ENCODE measurements at regions not wholly inside any gene's neighbourhood (a gene's known extent, or its start where the extent isn't known, plus 50 kb on each side); places are given as distances from the start of the nearest gene placed in this dataset.

DNA sequence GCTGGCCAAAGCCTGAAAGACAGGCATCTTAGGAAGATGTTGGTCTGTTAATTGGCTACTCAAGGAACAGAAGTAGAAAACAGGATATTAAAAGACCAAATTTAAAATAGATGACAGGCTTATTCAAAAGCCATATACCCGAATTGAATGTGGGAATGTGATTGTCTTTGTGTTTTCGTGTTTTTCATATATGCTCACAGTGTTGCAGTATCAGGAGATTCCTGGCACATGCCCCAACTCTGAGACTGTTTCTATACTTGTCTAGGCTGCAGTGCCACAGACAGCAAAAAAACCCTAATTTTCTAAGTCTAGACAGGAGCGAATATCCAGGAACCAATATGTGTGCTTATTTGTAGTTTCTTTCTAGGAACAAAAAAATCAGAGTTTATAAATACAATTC, 57.4 kb upstream of the KRR1 start:
- Histone ChIP-seq H3K9me1 (ENCODE audit: insufficient read depth, low read length) (peaks cover 3% of the 10 kb centered on the region; the same call in 1 of the 2 replicates), H2AK5ac (ENCODE audit: low read depth, low read length) (peak overlapping the region; percentile 41; the same call in 1 of the 2 replicates), H3K27me3 (ENCODE audit: control insufficient read depth, insufficient read depth, low read length) (no peaks in the 10 kb centered on the region), H3K4me3 (ENCODE audit: insufficient read depth, low read depth, low read length) (no peak overlapping the region), H4K20me1 (ENCODE audit: insufficient read depth, low read length) (no peaks in the 10 kb centered on the region), H2BK5ac (ENCODE audit: low read depth, low read length, poor library complexity, severe bottlenecking) (peak overlapping the region; percentile 66), H3K9ac (ENCODE audit: low read depth, low read length) (peak overlapping the region; percentile 40; the same call in 1 of the 2 replicates), H2AFZ (replicated peaks; ENCODE audit: low read length, poor library complexity) (no peak overlapping the region), H3K79me1 (ENCODE audit: low read depth in 1 of 2, low read length in 2 of 2) (no peaks in the 10 kb centered on the region), H3K14ac (replicated peaks; ENCODE audit: low read depth, low read length) (peak overlapping the region; percentile 71; the same call in 1 of the 2 replicates), H2BK15ac (ENCODE audit: low read depth, low read length) (peak overlapping the region; percentile 35; the same call in 1 of the 3 replicates), H3K27ac (ENCODE audit: insufficient read depth, low read length) (peak overlapping the region; percentile 94), H3K18ac (ENCODE audit: low read depth, low read length) (peak overlapping the region; percentile 89), H4K5ac (ENCODE audit: low read depth, low read length) (peak overlapping the region; percentile 91), H3K23ac (ENCODE audit: low read depth, low read length) (peak overlapping the region; percentile 4; the same call in 1 of the 2 replicates), H2AK9ac (replicated peaks; ENCODE audit: low read depth, low read length, poor library complexity) (no peak overlapping the region), H2BK120ac (ENCODE audit: low read depth, low read length) (peak overlapping the region; percentile 79), H3K4me2 (ENCODE audit: low read depth, low read length) (peak overlapping the region; percentile 67), H3K56ac (ENCODE audit: extremely low read depth, insufficient read depth, low read length) (peak overlapping the region; percentile 32), H3K9me3 (ENCODE audit: control insufficient read depth, insufficient read depth, low read length) (no peaks in the 10 kb centered on the region; the same call in 1 of the 2 replicates), H2BK20ac (ENCODE audit: low read depth, low read length) (peak overlapping the region; percentile 78), H4K8ac (ENCODE audit: low read depth in 2 of 2, low read length in 2 of 2) (peak overlapping the region; percentile 44 to 67), H3K4me1 (ENCODE audit: control insufficient read depth, insufficient read depth, low read length) (peaks cover 25% of the 10 kb centered on the region), H3K36me3 (ENCODE audit: control insufficient read depth, insufficient read depth, low read length) (no peaks in the 10 kb centered on the region), H3K4ac (ENCODE audit: low read depth, low read length) (peak overlapping the region; percentile 43; the same call in 1 of the 2 replicates), H4K91ac (ENCODE audit: insufficient read depth, low read depth, low read length) (peak overlapping the region; percentile 83)
- dilution Hi-C loops (cut with HindIII; ENCODE audit: low sequenced_read_pairs, unreplicated experiment) (no loop called here), intact Hi-C loops (cut with micrococcal nuclease) (loop anchor here (5.0 kb wide), 1 partner anchor 248 kb away; no protein-coding TSS in a partner anchor), in situ Hi-C loops (cut with MboI; ENCODE audit: low sequenced_read_pairs) (no loop called here)
- ChIA-PET CTCF (interaction anchor here (1.0 to 1.2 kb wide), 2 partner anchors 40 to 261 kb away, joined by 3 read pairs; no protein-coding TSS in a partner anchor), POLR2A (ENCODE audit: unreplicated experiment) (interaction anchor here (0.8 kb wide), 1 partner anchor 463 kb away, joined by 5 read pairs; the partner anchor contains the start of gene PHLDA1)
- WGBS, 2 experiments (ENCODE audit: extremely low coverage in 2 of 2, insufficient read length in 1 of 2) = no CpG with 5 or more reads among the region's 3 CpGs
- no peak for ATAC-seq (ENCODE audit: low read depth)
- TF ChIP-seq MAZ (IDR thresholded peaks at IDR 0.05; ENCODE audit: borderline replicate concordance, low read depth, low read length) = no peak
- no peak for TF ChIP-seq CHD1 (IDR thresholded peaks at IDR 0.05; ENCODE audit: low read depth, low read length)
- no peak for TF ChIP-seq MAFK (IDR thresholded peaks at IDR 0.05; ENCODE audit: low read depth, low read length)
- TF ChIP-seq SMC3 (IDR thresholded peaks at IDR 0.05; ENCODE audit: low read depth, low read length) = no peak
- TF ChIP-seq, protein P1, sequence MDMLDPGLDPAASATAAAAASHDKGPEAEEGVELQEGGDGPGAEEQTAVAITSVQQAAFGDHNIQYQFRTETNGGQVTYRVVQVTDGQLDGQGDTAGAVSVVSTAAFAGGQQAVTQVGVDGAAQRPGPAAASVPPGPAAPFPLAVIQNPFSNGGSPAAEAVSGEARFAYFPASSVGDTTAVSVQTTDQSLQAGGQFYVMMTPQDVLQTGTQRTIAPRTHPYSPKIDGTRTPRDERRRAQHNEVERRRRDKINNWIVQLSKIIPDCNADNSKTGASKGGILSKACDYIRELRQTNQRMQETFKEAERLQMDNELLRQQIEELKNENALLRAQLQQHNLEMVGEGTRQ (IDR thresholded peaks at IDR 0.05; ENCODE audit: low read depth, low read length) = no peak
- no peak for TF ChIP-seq RCOR1 (IDR thresholded peaks at IDR 0.05; ENCODE audit: insufficient replicate concordance, low read length)
- TF ChIP-seq, protein P2, sequence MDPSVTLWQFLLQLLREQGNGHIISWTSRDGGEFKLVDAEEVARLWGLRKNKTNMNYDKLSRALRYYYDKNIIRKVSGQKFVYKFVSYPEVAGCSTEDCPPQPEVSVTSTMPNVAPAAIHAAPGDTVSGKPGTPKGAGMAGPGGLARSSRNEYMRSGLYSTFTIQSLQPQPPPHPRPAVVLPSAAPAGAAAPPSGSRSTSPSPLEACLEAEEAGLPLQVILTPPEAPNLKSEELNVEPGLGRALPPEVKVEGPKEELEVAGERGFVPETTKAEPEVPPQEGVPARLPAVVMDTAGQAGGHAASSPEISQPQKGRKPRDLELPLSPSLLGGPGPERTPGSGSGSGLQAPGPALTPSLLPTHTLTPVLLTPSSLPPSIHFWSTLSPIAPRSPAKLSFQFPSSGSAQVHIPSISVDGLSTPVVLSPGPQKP (IDR thresholded peaks at IDR 0.05; ENCODE audit: borderline replicate concordance, low read depth, low read length) = no peak
- TF ChIP-seq RFX5 (IDR thresholded peaks at IDR 0.05; ENCODE audit: low read depth, low read length) = no peak
- TF ChIP-seq RAD21 (IDR thresholded peaks at IDR 0.05; ENCODE audit: low read length) = no peak
- no peak for TF ChIP-seq BHLHE40 (IDR thresholded peaks at IDR 0.05; ENCODE audit: low read depth, low read length)
- TF ChIP-seq FOS (IDR thresholded peaks at IDR 0.05; ENCODE audit: low read depth, low read length) = no peak
- no peak for TF ChIP-seq POLR2A (IDR thresholded peaks at IDR 0.05; ENCODE audit: low read depth, low read length)
- no peak for TF ChIP-seq NFE2L2 (IDR thresholded peaks at IDR 0.05; ENCODE audit: low read depth, low read length)
- no peak for TF ChIP-seq CEBPB (IDR thresholded peaks at IDR 0.05; ENCODE audit: low read depth, low read length)
- no peak for TF ChIP-seq CTCF (conservative IDR thresholded peaks at IDR 0.05; ENCODE audit: low read depth, low read length)
- no peak for TF ChIP-seq MXI1 (IDR thresholded peaks at IDR 0.05; ENCODE audit: borderline replicate concordance, low read depth, low read length)
- DNase-seq = no peak
- no TSS peak for BruUV-seq (replicated peaks)
